GM23338 (cell line): ENCODE measurements at regions not wholly inside any gene's neighbourhood (a gene's known extent, or its start where the extent isn't known, plus 50 kb on each side); places are given as distances from the start of the nearest gene placed in this dataset.

Source experiments
- ATAC-seq: fragments of 200-7000 bp; cut with Tn5 transposase; 3 replicates; pipeline ENCODE4 v1.9.1; 2020
- DNase-seq: peaks from one replicate; pipeline ENCODE4 v3.0.0-alpha.2; 2015; ENCODE audit warnings: low spot score
- H2AFZ ChIP-seq: fragments of 200-600 bp; sonication (generic); 2 replicates; pipeline ENCODE4 v1.8.0; 2016; ENCODE audit warnings: antibody characterized with exemption, mild to moderate bottlenecking, moderate library complexity
- H3F3A ChIP-seq: fragments of 200-600 bp; sonication (generic); replicated peaks from 2 replicates; pipeline ENCODE4 v1.8.0; 2017; ENCODE audit warnings: antibody characterized with exemption, mixed run types, low read depth
- H3K27ac ChIP-seq: fragments of 200-600 bp; sonication (generic); 2 replicates; pipeline ENCODE4 v1.6.1; 2016; ENCODE audit warnings: low read depth
- H3K27me3 ChIP-seq: fragments of 200-600 bp; sonication (generic); 2 replicates; pipeline ENCODE4 v1.8.0; 2016; ENCODE audit warnings: mild to moderate bottlenecking, mixed run types, moderate library complexity; ENCODE audit not compliant: insufficient read depth
- H3K36me3 ChIP-seq: fragments of 200-600 bp; sonication (generic); 2 replicates; pipeline ENCODE4 v1.8.0; 2016; ENCODE audit warnings: mild to moderate bottlenecking; ENCODE audit not compliant: insufficient read depth
- H3K4me1 ChIP-seq: fragments of 200-600 bp; sonication (generic); 2 replicates; pipeline ENCODE4 v1.8.0; 2016; ENCODE audit warnings: mild to moderate bottlenecking, moderate library complexity; ENCODE audit not compliant: insufficient read depth
- H3K4me2 ChIP-seq: fragments of 200-600 bp; sonication (generic); 2 replicates; pipeline ENCODE4 v1.7.1; 2017; ENCODE audit warnings: mixed run types
- H3K4me3 ChIP-seq: fragments of 200-600 bp; sonication (generic); 2 replicates; pipeline ENCODE4 v1.6.1; 2016; ENCODE audit warnings: mixed run types
- H3K79me2 ChIP-seq: fragments of 200-600 bp; sonication (generic); replicated peaks from 2 replicates; pipeline ENCODE4 v1.8.0; 2017; ENCODE audit warnings: mild to moderate bottlenecking; ENCODE audit not compliant: insufficient read depth
- H3K9me2 ChIP-seq: fragments of 200-600 bp; sonication (generic); 2 replicates; pipeline ENCODE4 v1.8.0; 2017; ENCODE audit not compliant: insufficient read depth
- H4K20me1 ChIP-seq: fragments of 200-600 bp; sonication (generic); replicated peaks from 2 replicates; pipeline ENCODE4 v1.8.0; 2017; ENCODE audit warnings: mild to moderate bottlenecking; ENCODE audit not compliant: insufficient read depth
- H3K27ac Mint-ChIP-seq: 2 replicates; pipeline ENCODE4 v1.8.0; 2020; ENCODE audit warnings: inconsistent platforms, mild to moderate bottlenecking, moderate library complexity, mixed read lengths
- H3K27me3 Mint-ChIP-seq: 3 replicates; pipeline ENCODE4 v1.8.0; 2022; ENCODE audit warnings: low read depth, mild to moderate bottlenecking, moderate library complexity, mixed read lengths, inconsistent platforms; ENCODE audit not compliant: insufficient read depth, poor library complexity
- H3K36me3 Mint-ChIP-seq: 3 replicates; pipeline ENCODE4 v1.8.0; 2021; ENCODE audit warnings: low read depth, mild to moderate bottlenecking, inconsistent platforms, moderate library complexity, mixed read lengths
- H3K4me1 Mint-ChIP-seq: 3 replicates; pipeline ENCODE4 v1.8.0; 2020; ENCODE audit warnings: mild to moderate bottlenecking, inconsistent platforms, mixed read lengths
- H3K4me3 Mint-ChIP-seq: 3 replicates; pipeline ENCODE4 v1.8.0; 2021; ENCODE audit warnings: moderate library complexity, mild to moderate bottlenecking, inconsistent platforms, mixed read lengths
- H3K9me3 Mint-ChIP-seq: 3 replicates; pipeline ENCODE4 v1.8.0; 2020; ENCODE audit warnings: moderate library complexity, mild to moderate bottlenecking, inconsistent platforms, mixed read lengths
- CTCF ChIP-seq, 2 experiments: fragments of 200-600 bp in 1 of 2; sonication (generic) in 1 of 2; conservative IDR thresholded peaks; 2 replicates each; pipeline versions ENCODE4 v1.5.1 to v1.6.1; 2016 to 2017; ENCODE audit warnings: antibody characterized with exemption in 2 of 2, low read depth in 2 of 2, mild to moderate bottlenecking in 2 of 2, moderate library complexity in 1 of 2
- EZH2phosphoT487 ChIP-seq: fragments of 200-600 bp; sonication (generic); IDR thresholded peaks from one replicate; pipeline ENCODE4 v1.8.1; 2018; ENCODE audit warnings: antibody characterized with exemption; ENCODE audit not compliant: unreplicated experiment
- POLR2AphosphoS5 ChIP-seq: IDR thresholded peaks from 2 replicates; pipeline ENCODE4 v1.6.1; 2016; ENCODE audit warnings: antibody characterized with exemption, low read depth
- REST ChIP-seq: IDR thresholded peaks from one replicate; pipeline ENCODE4 v1.6.1; 2018; ENCODE audit warnings: antibody characterized with exemption; ENCODE audit not compliant: unreplicated experiment
- STAT1 ChIP-seq: IDR thresholded peaks from one replicate; pipeline ENCODE4 v1.6.1; 2016; ENCODE audit warnings: antibody characterized with exemption; ENCODE audit not compliant: unreplicated experiment
- ZNF114 ChIP-seq: fragments of 250-450 bp; sonication (Bioruptor Pico); IDR thresholded peaks from 2 replicates; pipeline ENCODE4 v1.5.0; 2020; ENCODE audit warnings: mild to moderate bottlenecking, moderate library complexity
- ZNF331 ChIP-seq: fragments of 250-450 bp; sonication (Bioruptor Pico); IDR thresholded peaks from 2 replicates; pipeline ENCODE4 v1.5.0; 2020; ENCODE audit warnings: low read depth, mild to moderate bottlenecking, moderate library complexity
- ZNF462 ChIP-seq: fragments of 250-450 bp; sonication (Bioruptor Pico); IDR thresholded peaks from 2 replicates; pipeline ENCODE4 v1.5.0; 2020; ENCODE audit warnings: mild to moderate bottlenecking, moderate library complexity

GRCh38 chr6:85754894-85755293 is 112.2 kb upstream of the SYNCRIP start (continued):
- TF ChIP-seq CTCF (conservative IDR thresholded peaks at IDR 0.05; ENCODE audit: low read depth in 2 of 2), result no peak
- no peak for TF ChIP-seq POLR2AphosphoS5
- no peak for TF ChIP-seq STAT1

- Histone ChIP-seq H3K9me2 (no peaks in the 10 kb centered on the region), H3K27ac (no peak overlapping the region), H3K4me1 (peaks cover 4% of the 10 kb centered on the region; the same call in 1 of the 2 replicates), H4K20me1 (no peaks in the 10 kb centered on the region), H3K4me3 (no peak overlapping the region), H3K27me3 (no peaks in the 10 kb centered on the region), H3F3A (no peaks in the 10 kb centered on the region), H3K4me2 (no peak overlapping the region), H3K79me2 (no peaks in the 10 kb centered on the region), H2AFZ (no peak overlapping the region), H3K36me3 (no peaks in the 10 kb centered on the region)
- DNase-seq (no peak), ATAC-seq (no peak)
- Mint-ChIP-seq H3K27me3 (no peaks in the 10 kb centered on the region), H3K4me3 (no peak overlapping the region), H3K9me3 (peaks cover 11% of the 10 kb centered on the region; the same call in 2 of the 3 replicates), H3K27ac (no peak overlapping the region), H3K36me3 (peaks cover 2% of the 10 kb centered on the region; the same call in 1 of the 3 replicates), H3K4me1 (no peaks in the 10 kb centered on the region; the same call in 2 of the 3 replicates)
- TF ChIP-seq ZNF462 (CRISPR knock-in tag), result no peak
- no peak for TF ChIP-seq REST
- TF ChIP-seq ZNF331 (CRISPR knock-in tag), result no peak
- no peak for TF ChIP-seq EZH2phosphoT487
- no peak for TF ChIP-seq ZNF114
These were observed 109.9 kb upstream of the SYNCRIP start for GRCh38 chr6:85752602-85753001.
